Muscle of leg (tissue), 3 donors: ENCODE measurements at regions not wholly inside any gene's neighbourhood (a gene's known extent, or its start where the extent isn't known, plus 50 kb on each side); places are given as distances from the start of the nearest gene placed in this dataset.
A peak's percentile ranks its signal among the peaks of the same experiment; 100 is the strongest.
"Not testable (repeated sequence)": the region's sequence is repeated elsewhere in the genome, so short reads cannot be mapped to it uniquely, and the experiment has no call there.

Experiments
- DNase-seq: peaks from one replicate; pipeline ENCODE4 v3.0.0; 2013
- H3K27ac ChIP-seq: one replicate; pipeline ENCODE4 v1.5.1; 2013; ENCODE audit warnings: mild to moderate bottlenecking, low read length, control low read depth
- H3K27me3 ChIP-seq: one replicate; pipeline ENCODE4 v1.6.1; 2013; ENCODE audit warnings: low read length; ENCODE audit not compliant: control insufficient read depth, insufficient read depth
- H3K36me3 ChIP-seq: one replicate; pipeline ENCODE4 v1.6.1; 2013; ENCODE audit warnings: low read length; ENCODE audit not compliant: control insufficient read depth, insufficient read depth
- H3K4me1 ChIP-seq: one replicate; pipeline ENCODE4 v1.6.1; 2013; ENCODE audit warnings: low read length; ENCODE audit not compliant: control insufficient read depth, insufficient read depth
- H3K4me3 ChIP-seq: one replicate; pipeline ENCODE4 v1.5.1; 2013; ENCODE audit warnings: low read length, control low read depth
- H3K9me3 ChIP-seq: replicated peaks from 2 replicates; pipeline ENCODE4 v1.6.1; 2013; ENCODE audit warnings: low read depth, low read length; ENCODE audit not compliant: control insufficient read depth
- WGBS: methylation state at CpG from one replicate; pipeline ENCODE4 v1.1.5; 2013; ENCODE audit warnings: missing lambda C conversion rate; ENCODE audit not compliant: insufficient coverage; 5-methylcytosine and 5-hydroxymethylcytosine counted together

DNA sequence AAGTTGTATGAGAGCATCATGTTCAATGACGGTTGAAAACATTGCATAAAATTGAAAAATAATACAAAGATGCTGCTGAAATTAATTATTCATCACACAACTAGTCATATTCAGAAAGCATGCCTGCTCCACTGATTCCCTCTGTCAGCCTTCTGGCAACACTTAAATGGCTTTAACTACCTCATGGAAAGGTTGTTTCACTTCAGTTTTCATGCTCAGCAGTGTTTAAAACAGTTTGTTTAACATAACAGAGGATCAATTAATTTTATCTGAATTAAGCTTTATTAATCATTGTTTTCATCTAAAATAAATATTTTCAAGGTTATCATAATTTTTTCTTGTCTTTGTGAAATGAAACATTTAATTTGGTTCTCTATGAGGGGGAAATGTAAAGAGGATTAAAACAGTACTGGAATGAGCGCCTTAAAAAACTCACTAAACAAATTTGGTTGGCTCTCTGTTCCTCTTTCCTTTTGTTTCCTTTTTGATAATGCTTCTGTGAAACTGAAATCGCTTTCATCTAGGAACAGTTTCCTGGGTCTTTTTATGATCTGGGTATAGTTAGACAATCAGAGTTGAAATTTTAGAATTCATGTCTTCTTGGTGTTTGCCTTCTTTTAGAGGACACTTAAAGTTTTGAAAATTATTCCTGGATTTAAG is 427.4 kb downstream of the SH2D4B start:
- Histone ChIP-seq H3K27ac (no peak overlapping the region), H3K4me1 (no peaks in the 10 kb centered on the region), H3K27me3 (no peaks in the 10 kb centered on the region), H3K9me3 (no peaks in the 10 kb centered on the region), H3K36me3 (no peaks in the 10 kb centered on the region), H3K4me3 (no peak overlapping the region)
- no CpG with 5 or more reads among the region's 3 CpGs for WGBS
- peak; percentile 20 for DNase-seq

DNA sequence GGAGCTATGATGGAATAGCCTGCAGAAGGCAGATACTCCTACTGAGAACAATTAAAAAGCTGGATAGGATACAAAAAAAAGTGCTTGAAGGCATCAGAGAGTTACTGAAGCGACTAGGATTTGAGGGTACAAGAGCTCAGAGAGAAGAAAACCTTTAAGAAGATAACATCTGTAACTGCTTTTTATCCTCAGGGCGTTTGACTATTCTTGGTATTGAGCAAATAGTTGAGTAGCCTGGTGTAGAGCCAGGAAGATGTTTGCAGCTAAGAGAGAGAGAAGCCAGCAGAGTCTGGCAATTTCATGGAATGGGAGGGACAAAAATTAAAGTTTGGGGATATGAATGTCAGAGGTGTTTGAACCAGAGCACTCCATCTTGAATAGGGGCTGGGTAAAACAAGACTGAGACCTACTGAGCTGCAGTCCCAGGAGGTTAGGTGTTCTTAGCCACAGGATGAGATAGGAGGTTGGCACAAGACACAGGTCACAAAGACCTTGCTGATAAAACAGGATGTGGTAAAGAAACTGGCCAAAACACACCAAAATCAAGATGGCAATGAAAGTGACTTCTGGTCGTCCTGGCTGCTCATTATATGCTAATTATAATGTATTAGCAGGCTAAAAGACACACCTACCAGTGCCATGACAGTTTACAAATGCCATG is 428.8 kb downstream of the SH2D4B start:
- Histone ChIP-seq H3K27ac (no peak overlapping the region), H3K27me3 (no peaks in the 10 kb centered on the region), H3K4me1 (no peaks in the 10 kb centered on the region), H3K9me3 (no peaks in the 10 kb centered on the region), H3K4me3 (no peak overlapping the region), H3K36me3 (no peaks in the 10 kb centered on the region)
- 40% methylated on average over 1 of the region's 3 CpGs for WGBS
- DNase-seq: no peak

- not testable (repeated sequence) for DNase-seq, H3K36me3 ChIP-seq, H3K4me3 ChIP-seq, H3K4me1 ChIP-seq, H3K9me3 ChIP-seq, H3K27me3 ChIP-seq, H3K27ac ChIP-seq
- WGBS: 83% methylated on average over 4 of the region's 4 CpGs
Measured at GRCh38 chr10:80967357-80967756, 429.7 kb downstream of the SH2D4B start.

GRCh38 chr10:80968903-80969302 is 431.2 kb downstream of the SH2D4B start:
- Histone ChIP-seq H3K27ac (no peak overlapping the region), H3K36me3 (no peaks in the 10 kb centered on the region), H3K4me3 (no peak overlapping the region), H3K27me3 (no peaks in the 10 kb centered on the region), H3K4me1 (no peaks in the 10 kb centered on the region), H3K9me3 (no peaks in the 10 kb centered on the region)
- DNase-seq: no peak

GRCh38 chr10:80971461-80971860 is 433.8 kb downstream of the SH2D4B start:
- no peak for DNase-seq
- Histone ChIP-seq H3K27ac (no peak overlapping the region), H3K36me3 (no peaks in the 10 kb centered on the region), H3K4me3 (no peak overlapping the region), H3K27me3 (no peaks in the 10 kb centered on the region), H3K4me1 (no peaks in the 10 kb centered on the region), H3K9me3 (no peaks in the 10 kb centered on the region)
- no CpG with 5 or more reads among the region's 1 CpG for WGBS

GRCh38 chr10:80976658-80977057 is 439.0 kb downstream of the SH2D4B start:
- no peaks in the 10 kb centered on the region for H3K36me3 ChIP-seq
- no peaks in the 10 kb centered on the region for H3K27me3 ChIP-seq
- H3K4me1 ChIP-seq: no peaks in the 10 kb centered on the region
- H3K4me3 ChIP-seq: no peak overlapping the region
- H3K27ac ChIP-seq: no peak overlapping the region
- H3K9me3 ChIP-seq: no peaks in the 10 kb centered on the region
- WGBS: no CpG with 5 or more reads among the region's 5 CpGs
- no peak for DNase-seq

DNA sequence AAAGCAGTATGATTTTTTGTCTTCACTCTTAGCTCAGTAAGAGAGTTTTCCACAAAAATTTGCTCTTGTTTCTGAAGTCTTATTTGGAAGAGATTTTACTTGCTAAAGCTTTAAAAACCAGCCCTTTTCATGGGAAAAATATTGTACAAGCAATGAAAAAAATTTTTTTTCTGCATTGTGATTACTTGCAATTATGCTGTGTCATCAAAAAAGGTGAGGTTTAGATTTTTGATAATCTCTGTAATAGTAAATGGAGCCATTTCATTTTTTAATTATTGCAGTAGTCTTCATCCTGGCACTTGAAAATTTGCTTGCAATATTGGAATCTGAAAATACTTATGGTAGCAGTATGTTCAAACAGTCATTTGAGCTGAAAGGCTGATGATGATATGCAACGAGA is 447.4 kb downstream of the SH2D4B start:
- no peak for DNase-seq
- Histone ChIP-seq H3K4me3 (no peak overlapping the region), H3K27ac (no peak overlapping the region), H3K9me3 (no peaks in the 10 kb centered on the region), H3K27me3 (no peaks in the 10 kb centered on the region), H3K36me3 (no peaks in the 10 kb centered on the region), H3K4me1 (no peaks in the 10 kb centered on the region)
- no CpG with 5 or more reads among the region's 1 CpG for WGBS

GRCh38 chr10:80986596-80986995 is 448.9 kb downstream of the SH2D4B start:
- H3K27me3 ChIP-seq: no peaks in the 10 kb centered on the region
- no peak for DNase-seq
- no peaks in the 10 kb centered on the region for H3K4me1 ChIP-seq
- H3K27ac ChIP-seq: no peak overlapping the region
- no peaks in the 10 kb centered on the region for H3K9me3 ChIP-seq
- H3K4me3 ChIP-seq: no peak overlapping the region
- no CpG with 5 or more reads among the region's 3 CpGs for WGBS
- H3K36me3 ChIP-seq: no peaks in the 10 kb centered on the region

GRCh38 chr10:80988755-80989154 is 451.1 kb downstream of the SH2D4B start:
- Histone ChIP-seq H3K9me3 (no peaks in the 10 kb centered on the region), H3K36me3 (no peaks in the 10 kb centered on the region), H3K27me3 (no peaks in the 10 kb centered on the region), H3K4me1 (no peaks in the 10 kb centered on the region), H3K27ac (no peak overlapping the region), H3K4me3 (no peak overlapping the region)
- WGBS: no CpG with 5 or more reads among the region's 3 CpGs
- DNase-seq: no peak

GRCh38 chr10:80996615-80997193 is 459.0 kb downstream of the SH2D4B start:
- Histone ChIP-seq H3K27ac (peak overlapping the region; percentile 20), H3K4me1 (no peaks in the 10 kb centered on the region), H3K36me3 (no peaks in the 10 kb centered on the region), H3K27me3 (no peaks in the 10 kb centered on the region), H3K4me3 (no peak overlapping the region), H3K9me3 (peaks cover 3% of the 10 kb centered on the region)
- 76% methylated on average over 4 of the region's 7 CpGs for WGBS
- no peak for DNase-seq
